Glutamatergic neuron (in vitro differentiated cells): ENCODE measurements at regions not wholly inside any gene's neighbourhood (a gene's known extent, or its start where the extent isn't known, plus 50 kb on each side); places are given as distances from the start of the nearest gene placed in this dataset.
"Not testable (repeated sequence)": the region's sequence is repeated elsewhere in the genome, so short reads cannot be mapped to it uniquely, and the experiment has no call there.

Experiments used
- DNase-seq: peaks from one replicate; pipeline ENCODE4 v3.0.0; 2022
- H3K27ac Mint-ChIP-seq: one replicate; pipeline ENCODE4 v1.8.0; 2020; ENCODE audit warnings: mild to moderate bottlenecking, mixed read lengths, inconsistent platforms; ENCODE audit not compliant: unreplicated experiment
- H3K27me3 Mint-ChIP-seq: one replicate; pipeline ENCODE4 v1.8.0; 2020; ENCODE audit warnings: mild to moderate bottlenecking, moderate library complexity, mixed read lengths, inconsistent platforms; ENCODE audit not compliant: unreplicated experiment
- H3K36me3 Mint-ChIP-seq: one replicate; pipeline ENCODE4 v1.8.0; 2020; ENCODE audit warnings: mild to moderate bottlenecking, mixed read lengths, inconsistent platforms; ENCODE audit not compliant: unreplicated experiment
- H3K4me1 Mint-ChIP-seq: one replicate; pipeline ENCODE4 v1.8.0; 2020; ENCODE audit warnings: mild to moderate bottlenecking, low read depth, mixed read lengths, inconsistent platforms; ENCODE audit not compliant: unreplicated experiment
- H3K4me3 Mint-ChIP-seq: one replicate; pipeline ENCODE4 v1.8.0; 2020; ENCODE audit warnings: mild to moderate bottlenecking, mixed read lengths, inconsistent platforms; ENCODE audit not compliant: unreplicated experiment
- H3K9me3 Mint-ChIP-seq: one replicate; pipeline ENCODE4 v1.8.0; 2020; ENCODE audit warnings: mild to moderate bottlenecking, moderate library complexity, mixed read lengths, inconsistent platforms; ENCODE audit not compliant: unreplicated experiment
- TF ChIP-seq, protein P1 (sequence below): fragments of 200-600 bp; sonication (generic); IDR thresholded peaks from one replicate; pipeline ENCODE4 v1.5.0; 2021; ENCODE audit not compliant: partially characterized antibody, unreplicated experiment

DNA sequence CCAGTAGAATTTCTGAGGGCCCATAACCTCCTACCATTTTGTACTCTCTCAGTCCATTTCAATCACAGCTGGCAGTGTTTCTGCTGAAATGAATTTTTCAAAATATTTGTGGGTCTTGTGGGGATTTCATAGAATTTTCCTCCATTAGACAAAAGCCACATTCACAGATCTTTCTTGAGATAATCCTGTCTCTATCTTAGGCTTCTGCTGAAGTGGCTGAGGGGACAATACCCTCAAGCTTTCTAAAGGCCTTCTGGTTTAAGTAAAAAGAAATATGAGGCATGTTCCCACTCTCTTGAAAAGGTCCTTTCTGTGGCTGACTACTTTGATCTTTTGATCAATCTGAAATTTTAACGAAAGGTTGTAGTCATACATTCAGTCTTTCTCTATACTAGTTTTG is 1930.0 kb upstream of the AGA start:
- H3K27me3 Mint-ChIP-seq, result peaks cover 4% of the 10 kb centered on the region
- TF ChIP-seq, protein P1, sequence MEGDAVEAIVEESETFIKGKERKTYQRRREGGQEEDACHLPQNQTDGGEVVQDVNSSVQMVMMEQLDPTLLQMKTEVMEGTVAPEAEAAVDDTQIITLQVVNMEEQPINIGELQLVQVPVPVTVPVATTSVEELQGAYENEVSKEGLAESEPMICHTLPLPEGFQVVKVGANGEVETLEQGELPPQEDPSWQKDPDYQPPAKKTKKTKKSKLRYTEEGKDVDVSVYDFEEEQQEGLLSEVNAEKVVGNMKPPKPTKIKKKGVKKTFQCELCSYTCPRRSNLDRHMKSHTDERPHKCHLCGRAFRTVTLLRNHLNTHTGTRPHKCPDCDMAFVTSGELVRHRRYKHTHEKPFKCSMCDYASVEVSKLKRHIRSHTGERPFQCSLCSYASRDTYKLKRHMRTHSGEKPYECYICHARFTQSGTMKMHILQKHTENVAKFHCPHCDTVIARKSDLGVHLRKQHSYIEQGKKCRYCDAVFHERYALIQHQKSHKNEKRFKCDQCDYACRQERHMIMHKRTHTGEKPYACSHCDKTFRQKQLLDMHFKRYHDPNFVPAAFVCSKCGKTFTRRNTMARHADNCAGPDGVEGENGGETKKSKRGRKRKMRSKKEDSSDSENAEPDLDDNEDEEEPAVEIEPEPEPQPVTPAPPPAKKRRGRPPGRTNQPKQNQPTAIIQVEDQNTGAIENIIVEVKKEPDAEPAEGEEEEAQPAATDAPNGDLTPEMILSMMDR, result no peak

DNA sequence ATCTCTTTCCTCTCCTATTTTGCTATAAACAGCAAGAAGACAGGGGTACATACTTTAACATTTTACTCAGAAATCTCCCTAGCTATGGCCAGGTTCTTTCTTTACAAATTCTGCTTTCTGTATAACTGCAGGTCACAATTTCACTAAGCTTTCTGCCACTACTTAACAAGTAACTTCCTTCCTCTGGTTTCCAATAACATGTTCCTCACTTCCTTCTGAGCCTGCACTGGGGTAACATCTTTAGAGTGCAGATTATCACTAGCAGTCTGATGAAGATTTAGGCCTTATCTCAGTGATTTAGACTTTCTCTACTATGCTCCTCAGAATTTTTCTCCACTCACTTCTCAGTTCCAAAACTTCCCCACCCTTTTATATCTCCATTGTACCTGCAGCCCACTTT is 1930.5 kb upstream of the AGA start:
- Mint-ChIP-seq H3K4me3 (no peak overlapping the region), H3K4me1 (no peaks in the 10 kb centered on the region), H3K36me3 (no peaks in the 10 kb centered on the region), H3K27me3 (peaks cover 4% of the 10 kb centered on the region), H3K27ac (no peak overlapping the region), H3K9me3 (no peaks in the 10 kb centered on the region)
- DNase-seq, result no peak
- TF ChIP-seq, protein P1, result no peak

More for the DNA sequence above, 1930.0 kb upstream of the AGA start:
- DNase-seq, result no peak
- Mint-ChIP-seq H3K27ac (no peak overlapping the region), H3K36me3 (no peaks in the 10 kb centered on the region), H3K4me3 (no peak overlapping the region), H3K9me3 (no peaks in the 10 kb centered on the region), H3K4me1 (no peaks in the 10 kb centered on the region)

DNA sequence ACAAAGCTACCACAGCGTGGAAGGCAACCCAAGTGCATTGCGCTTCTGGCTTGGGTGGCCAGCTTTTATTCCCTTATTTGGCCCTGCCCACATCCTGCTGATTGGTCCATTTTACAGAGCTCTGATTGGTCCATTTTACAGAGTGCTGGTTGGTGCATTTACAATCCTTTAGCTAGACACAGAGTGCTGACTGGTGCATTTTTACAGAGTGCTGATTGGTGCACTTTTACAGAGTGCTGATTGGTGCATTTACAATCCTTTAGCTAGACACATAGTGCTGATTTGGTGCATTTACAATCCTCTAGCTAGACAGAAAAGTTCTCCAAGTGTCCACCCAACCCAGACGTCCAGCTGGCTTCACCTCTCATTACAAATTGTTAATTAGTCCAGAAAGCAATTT is 1936.6 kb upstream of the AGA start:
- H3K27me3 Mint-ChIP-seq, H3K4me3 Mint-ChIP-seq, DNase-seq, H3K27ac Mint-ChIP-seq, H3K9me3 Mint-ChIP-seq, H3K4me1 Mint-ChIP-seq, H3K36me3 Mint-ChIP-seq: not testable (repeated sequence)

DNA sequence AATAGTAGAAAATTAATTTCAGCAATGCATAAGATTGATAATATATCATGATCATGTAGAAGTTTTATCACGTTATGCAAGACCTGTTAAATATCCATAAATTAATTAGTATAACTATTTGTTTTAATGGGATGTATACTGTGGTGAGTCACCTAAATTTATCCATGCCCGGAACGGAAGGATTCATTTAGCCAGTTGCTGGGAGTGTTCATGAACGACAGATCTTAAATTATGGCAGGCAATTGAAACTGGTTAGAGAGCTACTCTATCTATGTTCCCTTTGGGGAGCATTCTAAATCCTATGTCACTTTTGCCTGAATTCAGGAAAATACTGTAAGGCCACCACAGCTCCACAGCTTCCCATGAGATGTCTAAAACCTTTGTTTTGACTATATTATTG is 1950.5 kb upstream of the AGA start:
- H3K4me3 Mint-ChIP-seq, result no peak overlapping the region
- H3K4me1 Mint-ChIP-seq, result no peaks in the 10 kb centered on the region
- DNase-seq, result no peak
- peaks cover 3% of the 10 kb centered on the region for H3K9me3 Mint-ChIP-seq
- TF ChIP-seq, protein P1, result no peak
- H3K27ac Mint-ChIP-seq, result no peak overlapping the region
- no peaks in the 10 kb centered on the region for H3K36me3 Mint-ChIP-seq
- no peaks in the 10 kb centered on the region for H3K27me3 Mint-ChIP-seq

DNA sequence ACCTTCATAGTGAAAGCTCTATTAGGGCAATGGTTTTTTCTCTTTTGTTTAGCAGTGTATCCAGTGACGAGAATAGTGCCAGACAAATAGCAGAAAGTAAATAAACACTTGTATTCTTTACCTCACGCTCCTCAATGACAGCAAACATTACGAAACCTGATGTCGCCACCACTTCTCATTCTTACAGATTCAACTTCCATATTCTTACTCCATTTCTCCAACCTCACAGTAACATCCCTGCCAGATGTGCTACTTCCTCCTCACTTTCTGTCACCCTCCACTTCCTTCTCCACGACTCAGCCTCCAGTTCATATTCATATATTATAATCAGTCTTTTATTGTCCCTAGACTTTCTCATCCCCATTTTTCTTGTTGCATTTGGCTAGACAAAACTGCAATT is 1956.2 kb upstream of the AGA start:
- Mint-ChIP-seq H3K4me1 (no peaks in the 10 kb centered on the region), H3K9me3 (no peaks in the 10 kb centered on the region), H3K27ac (no peak overlapping the region), H3K4me3 (no peak overlapping the region), H3K36me3 (no peaks in the 10 kb centered on the region), H3K27me3 (peaks cover under 1% of the 10 kb centered on the region)
- TF ChIP-seq, protein P1, result no peak
- no peak for DNase-seq
